CD4-positive, alpha-beta T cell (primary cell): ENCODE measurements at regions not wholly inside any gene's neighbourhood (a gene's known extent, or its start where the extent isn't known, plus 50 kb on each side); places are given as distances from the start of the nearest gene placed in this dataset.

Experiments
- ATAC-seq: fragments of 200-7000 bp; cut with Tn5 transposase; one replicate; pipeline ENCODE4 v1.10.0; 2022; ENCODE audit warnings: mild to moderate bottlenecking; ENCODE audit not compliant: poor library complexity
- CTCF ChIA-PET: fragments of 350-600 bp; sonication (Branson Sonifier 250); formaldehyde crosslinking; loops from one replicate; lab custom pipeline; 2021; ENCODE audit warnings: antibody characterized with exemption, inconsistent platforms; lab: Charles Lee
- POLR2A ChIA-PET: fragments of 350-600 bp; sonication (Branson Sonifier 250); formaldehyde crosslinking; loops from one replicate; lab custom pipeline; 2021; ENCODE audit warnings: antibody characterized with exemption, inconsistent platforms; lab: Charles Lee
- DNase-seq, 14 experiments: peaks; one replicate each; pipeline ENCODE4 v3.0.0-alpha.2; 2013 to 2020; ENCODE audit warnings: mixed read lengths in 2 of 14
- H3K27ac ChIP-seq, 2 donors: one replicate each; pipeline versions ENCODE4 v1.5.1 to v1.7.0; 2013; ENCODE audit warnings: low read length in 2 of 2, low read depth in 1 of 2, mild to moderate bottlenecking in 1 of 2
- H3K27me3 ChIP-seq, 2 experiments: 1 replicate in 1 of 2; 2 replicates in 1 of 2; pipeline versions ENCODE4 v1.6.1 to v1.7.0; 2013; ENCODE audit warnings: low read length in 2 of 2, control low read depth in 1 of 2, mild to moderate bottlenecking in 1 of 2, moderate library complexity in 1 of 2; ENCODE audit not compliant: insufficient read depth in 2 of 2, control insufficient read depth in 1 of 2
- H3K36me3 ChIP-seq: one replicate; pipeline ENCODE4 v1.6.1; 2013; ENCODE audit warnings: low read length, control low read depth; ENCODE audit not compliant: insufficient read depth
- H3K4me1 ChIP-seq: one replicate; pipeline ENCODE4 v1.6.1; 2013; ENCODE audit warnings: low read length, control low read depth; ENCODE audit not compliant: insufficient read depth
- H3K4me3 ChIP-seq: one replicate; pipeline ENCODE4 v1.5.1; 2013; ENCODE audit warnings: mild to moderate bottlenecking, low read length, moderate library complexity
- H3K9me3 ChIP-seq, 2 experiments: 1 replicate in 1 of 2; 2 replicates in 1 of 2; pipeline versions ENCODE4 v1.6.1 to v1.7.0; 2013; ENCODE audit warnings: low read length in 2 of 2, mild to moderate bottlenecking in 2 of 2, control low read depth in 1 of 2, moderate library complexity in 1 of 2; ENCODE audit not compliant: control insufficient read depth in 1 of 2, insufficient read depth in 1 of 2
- H3K27ac Mint-ChIP-seq: one replicate; pipeline ENCODE4 v1.8.0; 2020; ENCODE audit warnings: mixed read lengths
- H3K27me3 Mint-ChIP-seq: one replicate; pipeline ENCODE4 v1.8.0; 2021; ENCODE audit warnings: mixed read lengths
- H3K36me3 Mint-ChIP-seq: one replicate; pipeline ENCODE4 v1.8.0; 2021; ENCODE audit warnings: low read depth, mixed read lengths
- H3K4me1 Mint-ChIP-seq: one replicate; pipeline ENCODE4 v1.8.0; 2021; ENCODE audit warnings: low read depth, mixed read lengths
- H3K4me3 Mint-ChIP-seq: one replicate; pipeline ENCODE4 v1.8.0; 2020; ENCODE audit warnings: mild to moderate bottlenecking, mixed read lengths
- H3K9me3 Mint-ChIP-seq: one replicate; pipeline ENCODE4 v1.8.0; 2020; ENCODE audit warnings: mixed read lengths
- CTCF ChIP-seq: fragments of 200-600 bp; IDR thresholded peaks from one replicate; pipeline ENCODE4 v1.8.0; 2022; ENCODE audit warnings: antibody characterized with exemption, mild to moderate bottlenecking
- intact Hi-C, 2 experiments: fragments of 100-400 bp; cut with DNase I in 1 of 2; cut with micrococcal nuclease in 1 of 2; formaldehyde crosslinking; loops; one replicate each; pipeline versions ENCODE4 v1.15.1 to v1.9.0; 2023 to 2025; cut with DNase I, micrococcal nuclease

GRCh38 chrX:42684065-42684464 lies 93.9 kb downstream of the PPP1R2C start:
- no peaks in the 10 kb centered on the region for H3K36me3 ChIP-seq
- no peak for DNase-seq
- no peaks in the 10 kb centered on the region for H3K36me3 Mint-ChIP-seq
- intact Hi-C loops, result no loop called here
- CTCF ChIA-PET, result no interaction called here
- no peaks in the 10 kb centered on the region for H3K4me1 ChIP-seq
- no peak overlapping the region for H3K27ac Mint-ChIP-seq
- ATAC-seq, result no peak
- H3K9me3 ChIP-seq, result no peaks in the 10 kb centered on the region
- H3K4me1 Mint-ChIP-seq, result no peaks in the 10 kb centered on the region
- H3K4me3 ChIP-seq, result no peak overlapping the region
- no peak overlapping the region for H3K4me3 Mint-ChIP-seq
- H3K27me3 Mint-ChIP-seq, result no peaks in the 10 kb centered on the region
- no peak overlapping the region for H3K27ac ChIP-seq
- TF ChIP-seq CTCF, result no peak
- no peaks in the 10 kb centered on the region for H3K27me3 ChIP-seq
- POLR2A ChIA-PET, result no interaction called here
- H3K9me3 Mint-ChIP-seq, result no peaks in the 10 kb centered on the region

DNA sequence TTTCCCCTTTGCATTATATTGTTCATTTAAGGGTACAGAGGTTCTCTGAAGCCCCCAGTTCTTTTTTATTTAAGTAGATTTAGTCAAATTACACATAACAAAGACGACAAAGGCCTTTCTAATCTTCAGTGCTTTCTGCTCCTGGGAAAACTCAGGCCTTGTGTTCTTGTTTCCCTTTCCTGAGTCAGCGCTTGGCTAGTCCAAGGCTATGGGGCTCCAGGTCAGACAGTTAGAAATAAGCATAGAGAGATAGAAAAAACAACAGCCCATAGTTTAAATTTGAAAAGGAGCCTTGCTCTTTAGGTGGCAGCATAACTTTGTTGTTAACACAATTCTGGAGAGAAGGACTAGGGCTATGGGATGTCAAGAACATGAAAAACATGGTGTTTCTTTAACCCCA lies 97.3 kb downstream of the PPP1R2C start:
- Histone ChIP-seq H3K4me3 (no peak overlapping the region), H3K27me3 (no peaks in the 10 kb centered on the region), H3K27ac (no peak overlapping the region), H3K9me3 (no peaks in the 10 kb centered on the region), H3K36me3 (no peaks in the 10 kb centered on the region), H3K4me1 (no peaks in the 10 kb centered on the region)
- Mint-ChIP-seq H3K36me3 (no peaks in the 10 kb centered on the region), H3K4me3 (no peak overlapping the region), H3K4me1 (no peaks in the 10 kb centered on the region), H3K9me3 (no peaks in the 10 kb centered on the region), H3K27ac (no peak overlapping the region), H3K27me3 (no peaks in the 10 kb centered on the region)
- ATAC-seq (no peak), DNase-seq (no peak)
- intact Hi-C loops, result no loop called here
- ChIA-PET CTCF (no interaction called here), POLR2A (no interaction called here)
- no peak for TF ChIP-seq CTCF

GRCh38 chrX:42678133-42678532 lies 99.8 kb downstream of the PPP1R2C start:
- no peak for ATAC-seq
- DNase-seq, result no peak
- H3K27ac ChIP-seq, result no peak overlapping the region
- H3K9me3 Mint-ChIP-seq, result no peaks in the 10 kb centered on the region
- H3K27me3 Mint-ChIP-seq, result no peaks in the 10 kb centered on the region
- POLR2A ChIA-PET, result no interaction called here
- no peaks in the 10 kb centered on the region for H3K27me3 ChIP-seq
- H3K36me3 Mint-ChIP-seq, result no peaks in the 10 kb centered on the region
- H3K4me3 ChIP-seq, result no peak overlapping the region
- H3K9me3 ChIP-seq, result no peaks in the 10 kb centered on the region
- intact Hi-C loops, result no loop called here
- no peak overlapping the region for H3K27ac Mint-ChIP-seq
- H3K36me3 ChIP-seq, result no peaks in the 10 kb centered on the region
- no peaks in the 10 kb centered on the region for H3K4me1 ChIP-seq
- no peaks in the 10 kb centered on the region for H3K4me1 Mint-ChIP-seq
- no peak overlapping the region for H3K4me3 Mint-ChIP-seq
- TF ChIP-seq CTCF, result no peak
- CTCF ChIA-PET, result no interaction called here
